HG02588 (cell line): ENCODE measurements at regions not wholly inside any gene's neighbourhood (a gene's known extent, or its start where the extent isn't known, plus 50 kb on each side); places are given as distances from the start of the nearest gene placed in this dataset.
A peak's percentile ranks its signal among the peaks of the same experiment; 100 is the strongest.

Source experiments
- ATAC-seq: cut with Tn5 transposase; IDR thresholded peaks from one replicate; pipeline ENCODE4 v1.9.1; 2021; ENCODE audit warnings: mild to moderate bottlenecking, moderate library complexity; ENCODE audit not compliant: unreplicated experiment

DNA sequence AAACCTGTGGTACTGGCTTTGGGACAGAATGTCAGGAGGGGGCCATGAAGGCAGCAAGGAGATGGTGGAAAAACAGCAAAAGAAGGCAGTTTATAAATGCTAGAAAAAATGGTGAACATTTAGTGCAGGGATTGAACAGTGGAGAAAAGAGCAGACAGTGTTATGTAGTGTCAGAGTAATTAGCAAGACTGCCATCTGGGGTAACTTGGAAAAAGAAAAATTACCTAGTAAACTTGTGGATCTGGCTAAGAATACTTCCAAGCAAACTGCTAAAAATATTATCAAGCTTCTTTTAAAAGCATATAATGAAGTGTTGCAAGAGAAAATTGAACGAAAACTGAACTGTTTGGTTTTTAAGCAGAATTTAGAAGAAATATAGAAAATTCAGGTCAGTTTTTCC, 267.8 kb downstream of the INSIG2 start:
- ATAC-seq = no peak

DNA sequence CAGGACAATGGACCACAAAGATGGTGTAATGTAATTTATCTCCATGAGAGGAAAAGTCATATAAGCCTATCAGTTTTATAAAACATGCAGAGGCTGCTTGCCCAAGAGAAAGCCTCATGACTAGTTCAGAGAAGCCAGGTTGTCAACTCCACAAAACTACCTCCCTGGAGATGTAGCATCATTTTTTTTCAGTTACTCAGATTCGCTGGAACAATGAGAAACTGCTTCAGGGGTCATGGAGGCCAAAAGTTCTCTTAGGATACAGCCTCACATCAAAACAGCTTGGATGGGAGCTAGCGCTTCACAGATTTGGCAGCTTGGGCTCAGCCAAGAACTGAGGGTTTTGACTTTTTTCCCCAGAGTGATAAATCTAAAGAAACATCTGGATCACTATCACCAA, 263.5 kb downstream of the INSIG2 start:
- no peak for ATAC-seq

- no peak for ATAC-seq
These were observed 262.4 kb downstream of the INSIG2 start for GRCh38 chr2:118350621-118351020.

DNA sequence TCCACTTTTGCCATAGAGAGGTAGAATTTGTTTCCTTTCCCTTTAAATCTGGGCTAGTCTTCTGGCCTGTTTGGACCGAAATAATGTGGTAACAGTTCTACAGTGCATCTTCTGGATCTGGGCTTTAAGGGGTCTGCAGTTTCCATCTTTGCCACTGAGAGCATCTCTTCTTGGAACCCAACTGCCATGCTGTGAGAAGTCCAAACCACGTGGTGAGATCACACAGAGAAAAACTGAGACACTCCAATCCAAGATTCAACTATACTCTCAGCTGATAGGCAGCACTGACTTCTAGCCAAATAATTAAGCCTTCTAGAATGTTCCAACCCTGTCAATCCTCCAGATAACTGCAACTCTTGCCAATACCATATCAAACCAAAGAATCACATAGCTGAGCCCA, 261.1 kb downstream of the INSIG2 start:
- ATAC-seq = no peak

DNA sequence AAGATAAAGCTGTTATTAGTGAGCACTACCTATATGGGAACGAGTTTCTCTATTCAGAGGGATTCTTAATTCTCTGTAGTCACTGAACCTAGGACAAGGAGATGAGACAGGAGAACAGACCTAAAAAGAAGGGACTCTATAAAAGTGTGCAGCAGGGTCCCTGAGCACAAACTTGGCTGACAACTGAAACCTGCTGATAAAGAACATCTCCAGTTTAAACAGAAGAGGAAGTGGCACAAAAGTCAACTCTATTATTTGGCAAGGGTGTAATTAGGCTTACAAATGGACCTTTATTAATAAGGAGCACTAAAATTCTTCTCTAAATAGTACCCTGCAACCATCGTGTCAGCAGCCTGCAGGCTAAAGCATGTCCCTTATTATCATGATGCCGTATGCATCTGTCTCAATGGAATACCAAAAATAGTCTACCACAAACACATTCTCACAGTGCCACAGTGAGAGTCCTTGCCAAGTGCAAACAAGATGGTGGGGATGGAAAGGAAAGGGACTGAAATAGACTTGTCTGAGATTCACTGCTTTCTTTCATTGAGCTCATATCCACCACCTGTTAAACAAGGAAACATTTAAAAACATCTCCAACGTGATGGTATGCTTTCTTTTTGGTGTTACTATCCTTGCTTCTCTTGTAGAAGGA, 260.2 kb downstream of the INSIG2 start:
- ATAC-seq = no peak

DNA sequence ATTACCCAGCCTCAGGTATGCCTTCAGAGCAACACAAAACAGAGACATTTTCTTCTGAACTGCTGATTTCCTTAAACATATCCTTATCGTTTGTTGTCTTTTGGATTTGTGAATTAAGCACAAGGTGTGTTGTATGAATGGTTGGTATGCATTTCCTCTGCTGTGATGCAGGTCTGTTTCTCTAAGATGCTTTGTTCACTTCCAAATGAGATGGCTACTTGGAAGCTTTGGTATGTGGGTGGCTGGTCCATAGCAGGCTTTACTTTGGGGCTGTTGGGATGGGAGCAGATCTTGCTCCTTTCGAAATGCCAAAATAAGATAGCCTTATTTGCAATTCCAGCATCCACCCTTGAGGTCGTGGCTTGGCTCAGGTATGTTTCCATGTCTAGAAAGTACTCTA, 257.2 kb downstream of the INSIG2 start:
- no peak for ATAC-seq

- no peak for ATAC-seq
These were observed 251.8 kb downstream of the INSIG2 start for GRCh38 chr2:118340103-118340502.

GRCh38 chr2:118339386-118339785, 251.1 kb downstream of the INSIG2 start:
- no peak for ATAC-seq

DNA sequence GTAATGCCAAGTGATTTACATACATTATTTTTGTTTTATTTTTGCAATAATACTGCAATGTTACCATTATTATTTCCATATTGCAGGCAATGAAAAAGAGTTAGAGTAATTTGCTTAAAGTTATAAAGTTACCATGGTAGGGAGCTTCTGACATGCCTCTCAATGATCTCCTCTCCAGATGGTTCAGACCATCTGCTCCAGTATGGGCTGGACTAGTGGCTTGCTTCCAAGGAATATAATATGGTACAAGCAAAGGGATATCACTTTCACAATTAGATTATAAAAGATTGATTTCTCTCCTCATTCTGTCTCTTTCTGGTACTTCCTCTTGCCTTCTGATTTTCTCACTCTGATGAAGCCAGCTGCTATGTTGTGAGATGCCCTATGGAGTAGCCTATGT, 245.4 kb downstream of the INSIG2 start:
- ATAC-seq = no peak

GRCh38 chr2:118325321-118325955, 237.2 kb downstream of the INSIG2 start:
- ATAC-seq = no peak

- ATAC-seq = no peak
These were observed 234.1 kb downstream of the INSIG2 start for GRCh38 chr2:118322406-118322805.

GRCh38 chr2:118321432-118322105, 233.3 kb downstream of the INSIG2 start:
- no peak for ATAC-seq

DNA sequence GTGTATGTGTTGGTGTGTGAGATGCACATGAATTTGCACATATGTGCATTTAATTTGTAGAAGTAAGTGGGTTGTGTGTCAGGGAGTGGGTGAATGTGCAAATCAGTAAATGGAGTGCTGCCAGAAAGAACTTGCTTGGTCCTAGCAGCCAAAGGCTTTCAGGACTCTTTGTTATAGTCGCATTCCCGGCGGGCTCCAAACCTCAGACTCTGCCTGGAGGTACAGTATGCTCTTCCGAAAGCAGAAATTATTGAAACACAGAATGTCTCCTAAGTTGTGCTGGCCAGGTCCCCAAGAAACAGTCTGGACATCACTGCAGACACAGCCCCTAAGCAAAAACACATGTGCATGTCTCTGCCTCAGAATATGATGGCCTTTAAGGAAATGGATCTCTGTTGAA, 232.4 kb downstream of the INSIG2 start:
- ATAC-seq = no peak

- no peak for ATAC-seq
These were observed 231.9 kb downstream of the INSIG2 start for GRCh38 chr2:118320196-118320595.

GRCh38 chr2:118319271-118319684, 231.0 kb downstream of the INSIG2 start:
- no peak for ATAC-seq

- ATAC-seq = no peak
These were observed 227.3 kb downstream of the INSIG2 start for GRCh38 chr2:118315606-118316005.

DNA sequence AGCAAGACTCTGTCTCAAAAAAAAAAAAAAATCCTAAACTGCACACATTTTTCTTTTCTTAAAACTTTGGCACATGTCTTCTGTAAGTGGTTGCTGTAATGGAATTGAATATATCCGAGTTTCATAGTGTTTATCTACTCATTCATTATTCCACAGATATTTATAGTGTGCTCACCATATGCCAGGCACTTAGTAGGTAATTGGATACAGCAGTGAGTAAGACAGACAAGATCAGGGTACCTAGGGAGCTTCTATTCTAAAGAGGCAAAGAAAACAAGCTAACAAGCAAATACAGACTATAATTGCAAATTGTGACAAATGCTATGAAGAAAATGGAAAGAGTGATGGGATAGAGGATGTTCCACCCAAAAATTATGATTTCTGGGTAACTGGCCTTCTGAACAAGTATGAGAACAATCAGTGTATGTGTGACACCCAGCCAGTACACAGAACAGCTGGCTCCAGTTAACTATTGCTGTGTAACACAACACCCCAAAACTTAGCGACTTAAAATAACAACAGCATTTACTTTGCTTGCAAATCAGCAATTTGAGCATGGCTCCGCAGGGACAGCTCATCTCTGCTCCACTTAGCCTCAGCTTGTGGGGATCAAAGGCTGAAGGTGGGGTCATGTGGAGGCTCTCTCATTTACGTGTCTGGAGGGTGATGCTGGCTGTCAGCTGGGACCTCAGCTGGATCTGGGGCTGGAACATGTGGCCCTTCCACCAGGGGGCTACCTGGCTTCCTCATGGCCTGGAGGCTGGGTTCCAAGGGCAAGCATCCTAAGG, 224.9 kb downstream of the INSIG2 start:
- no peak for ATAC-seq

- no peak for ATAC-seq
These were observed 222.6 kb downstream of the INSIG2 start for GRCh38 chr2:118310681-118311429.

DNA sequence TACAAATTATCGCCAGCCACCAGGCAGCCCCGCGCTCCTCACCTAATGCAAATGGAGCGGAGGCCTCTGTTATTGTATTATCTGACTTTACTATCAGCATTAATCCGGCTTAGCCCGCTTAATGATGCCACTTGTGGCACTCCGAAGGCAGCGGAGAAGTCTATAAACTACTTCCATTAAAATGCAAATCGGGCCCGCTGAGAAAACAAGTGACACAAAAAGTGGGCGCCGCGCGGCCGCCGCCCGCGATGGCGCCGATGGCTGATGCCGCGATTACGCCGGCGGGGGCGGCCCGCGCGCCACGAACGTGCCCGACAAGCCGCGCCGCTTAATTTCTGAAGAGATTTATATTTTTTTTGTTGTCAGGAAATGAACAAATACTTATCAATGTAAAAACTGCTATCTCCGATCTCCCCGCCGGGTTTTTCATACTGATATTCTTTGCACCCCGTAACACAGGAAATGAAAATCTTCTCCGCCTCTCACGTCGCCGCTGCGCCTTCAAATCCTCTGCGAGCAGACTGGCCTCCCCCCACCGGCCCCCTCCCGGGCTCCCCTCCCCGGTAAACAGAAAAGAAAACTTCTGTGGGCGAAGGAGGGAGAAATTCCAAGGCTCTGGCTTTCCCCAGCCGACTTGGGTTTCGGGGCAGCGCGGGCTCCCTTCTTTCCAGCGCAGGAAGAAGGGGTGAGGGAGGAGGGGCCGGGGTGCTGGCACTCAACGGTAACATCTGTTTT, 221.8 kb downstream of the INSIG2 start:
- peak; percentile 63 for ATAC-seq
